Urinary bladder (tissue), 3 donors: ENCODE measurements at regions not wholly inside any gene's neighbourhood (a gene's known extent, or its start where the extent isn't known, plus 50 kb on each side); places are given as distances from the start of the nearest gene placed in this dataset.

Experiments
- DNase-seq: peaks from one replicate; pipeline ENCODE4 v3.0.0-alpha.2; 2015; ENCODE audit errors: extremely low spot score
- H3K27ac ChIP-seq: one replicate; pipeline ENCODE4 v1.5.1; 2013; ENCODE audit warnings: low read depth, mild to moderate bottlenecking, moderate library complexity
- H3K36me3 ChIP-seq: one replicate; pipeline ENCODE4 v1.6.1; 2013; ENCODE audit warnings: mild to moderate bottlenecking, moderate library complexity; ENCODE audit not compliant: insufficient read depth
- H3K4me1 ChIP-seq: one replicate; pipeline ENCODE4 v1.6.1; 2013; ENCODE audit warnings: mild to moderate bottlenecking, moderate library complexity; ENCODE audit not compliant: insufficient read depth
- H3K4me3 ChIP-seq: one replicate; pipeline ENCODE4 v1.5.1; 2013; ENCODE audit warnings: low read depth, low read length
- WGBS: extraction: QIAGEN DNeasy Blood & Tissue Kit; methylation state at CpG from one replicate; pipeline ENCODE4 v1.1.7; 2013; 5-methylcytosine and 5-hydroxymethylcytosine counted together
- donor health status: healthy with polysubstance abuse.
- donor health status: healthy.

DNA sequence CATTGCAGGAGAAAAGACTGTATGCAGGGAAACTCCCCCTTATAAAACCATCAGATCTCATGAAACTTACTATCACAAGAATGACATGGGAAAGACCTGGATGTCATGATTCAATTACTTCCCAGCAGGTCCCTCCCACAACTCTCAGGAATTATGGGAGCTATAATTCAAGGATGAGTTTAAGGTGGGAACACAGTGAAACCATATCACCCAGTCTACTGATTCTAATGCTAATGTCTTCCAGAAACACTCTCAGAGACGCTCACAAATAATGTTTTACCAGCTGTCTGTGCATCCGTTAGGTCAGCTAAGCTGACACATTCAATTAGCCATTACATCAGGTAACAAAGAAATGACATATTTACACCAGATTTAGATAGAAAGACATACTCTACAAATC is 637.9 kb downstream of the NLGN4Y start:
- Histone ChIP-seq H3K27ac (no peak overlapping the region), H3K4me3 (no peak overlapping the region), H3K36me3 (no peaks in the 10 kb centered on the region), H3K4me1 (no peaks in the 10 kb centered on the region)
- WGBS = 87% methylated on average over 2 of the region's 2 CpGs
- no peak for DNase-seq

- H3K36me3 ChIP-seq = no peaks in the 10 kb centered on the region
- no peaks in the 10 kb centered on the region for H3K4me1 ChIP-seq
- no peak overlapping the region for H3K4me3 ChIP-seq
- no peak overlapping the region for H3K27ac ChIP-seq
- DNase-seq = no peak
- WGBS = 74% methylated on average over 2 of the region's 2 CpGs
Observed at GRCh38 chrY:15179890-15180289, 655.6 kb downstream of the NLGN4Y start.

DNA sequence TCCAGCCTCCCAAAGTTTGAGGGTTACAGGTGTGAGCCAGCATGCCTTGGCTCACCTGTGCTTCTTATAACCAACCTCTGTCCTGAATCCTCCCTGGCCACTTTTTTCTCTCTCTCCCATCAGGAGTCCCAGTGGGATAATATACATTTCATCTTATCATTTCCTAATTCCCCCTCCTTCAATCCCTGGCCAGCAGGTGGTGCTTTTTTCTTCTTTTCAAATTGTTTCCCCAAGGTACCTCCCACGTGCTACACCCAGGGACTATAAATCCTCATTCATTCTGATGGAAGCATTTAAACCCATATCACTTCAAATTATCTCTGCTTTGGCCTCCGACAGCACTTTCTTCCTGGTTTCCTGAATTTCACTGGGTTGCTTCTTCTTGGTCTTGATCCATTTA is 704.7 kb downstream of the NLGN4Y start:
- Histone ChIP-seq H3K27ac (no peak overlapping the region), H3K4me1 (no peaks in the 10 kb centered on the region), H3K4me3 (no peak overlapping the region), H3K36me3 (no peaks in the 10 kb centered on the region)
- 33% methylated on average over 2 of the region's 2 CpGs for WGBS
- no peak for DNase-seq

- no peaks in the 10 kb centered on the region for H3K4me1 ChIP-seq
- H3K27ac ChIP-seq = no peak overlapping the region
- H3K36me3 ChIP-seq = no peaks in the 10 kb centered on the region
- no peak overlapping the region for H3K4me3 ChIP-seq
- WGBS = 93% methylated on average over 1 of the region's 1 CpG
- no peak for DNase-seq
Observed at GRCh38 chrY:15239596-15240132, 715.3 kb downstream of the NLGN4Y start.

- Histone ChIP-seq H3K4me1 (no peaks in the 10 kb centered on the region), H3K4me3 (no peak overlapping the region), H3K36me3 (no peaks in the 10 kb centered on the region), H3K27ac (no peak overlapping the region)
- 71% methylated on average over 3 of the region's 3 CpGs for WGBS
- no peak for DNase-seq
Observed at GRCh38 chrY:15259286-15259685, 735.0 kb downstream of the NLGN4Y start.

GRCh38 chrY:15286572-15286971 is 762.2 kb downstream of the NLGN4Y start:
- 86% methylated on average over 1 of the region's 1 CpG for WGBS
- DNase-seq = no peak

GRCh38 chrY:15289821-15290220 is 765.5 kb downstream of the NLGN4Y start:
- 70% methylated on average over 2 of the region's 2 CpGs for WGBS
- Histone ChIP-seq H3K4me1 (no peaks in the 10 kb centered on the region), H3K27ac (no peak overlapping the region), H3K36me3 (no peaks in the 10 kb centered on the region), H3K4me3 (no peak overlapping the region)
- no peak for DNase-seq

More at GRCh38 chrY:15286572-15286971, 762.2 kb downstream of the NLGN4Y start:
- Histone ChIP-seq H3K4me1 (no peaks in the 10 kb centered on the region), H3K4me3 (no peak overlapping the region), H3K36me3 (no peaks in the 10 kb centered on the region), H3K27ac (no peak overlapping the region)

- no peak for DNase-seq
- H3K27ac ChIP-seq = no peak overlapping the region
- no peaks in the 10 kb centered on the region for H3K36me3 ChIP-seq
- H3K4me3 ChIP-seq = no peak overlapping the region
- WGBS = 52% methylated on average over 8 of the region's 8 CpGs
- H3K4me1 ChIP-seq = no peaks in the 10 kb centered on the region
Observed at GRCh38 chrY:15292881-15293280, 768.6 kb downstream of the NLGN4Y start.

DNA sequence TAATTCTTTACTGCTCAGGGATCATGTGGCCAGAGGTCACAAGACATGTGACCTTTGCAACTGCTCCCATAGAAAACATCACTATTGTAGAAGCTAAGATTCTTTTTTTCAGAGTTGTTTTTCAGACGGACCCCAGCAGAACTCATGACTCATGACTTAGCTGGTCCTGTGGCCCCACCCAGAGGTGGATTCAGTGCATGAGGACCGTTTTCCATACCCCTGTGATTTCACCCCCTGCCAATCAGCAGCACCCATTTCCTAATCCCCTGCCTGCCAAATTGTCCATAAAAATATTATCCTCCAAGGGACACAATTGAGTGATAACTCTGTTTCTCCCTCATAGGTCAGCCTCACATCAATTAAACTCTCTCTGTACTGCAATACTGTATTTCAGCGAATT is 777.5 kb downstream of the NLGN4Y start:
- DNase-seq = no peak
- H3K4me1 ChIP-seq = no peaks in the 10 kb centered on the region
- 67% methylated on average over 3 of the region's 3 CpGs for WGBS
- H3K27ac ChIP-seq = no peak overlapping the region
- H3K36me3 ChIP-seq = no peaks in the 10 kb centered on the region
- no peak overlapping the region for H3K4me3 ChIP-seq

DNA sequence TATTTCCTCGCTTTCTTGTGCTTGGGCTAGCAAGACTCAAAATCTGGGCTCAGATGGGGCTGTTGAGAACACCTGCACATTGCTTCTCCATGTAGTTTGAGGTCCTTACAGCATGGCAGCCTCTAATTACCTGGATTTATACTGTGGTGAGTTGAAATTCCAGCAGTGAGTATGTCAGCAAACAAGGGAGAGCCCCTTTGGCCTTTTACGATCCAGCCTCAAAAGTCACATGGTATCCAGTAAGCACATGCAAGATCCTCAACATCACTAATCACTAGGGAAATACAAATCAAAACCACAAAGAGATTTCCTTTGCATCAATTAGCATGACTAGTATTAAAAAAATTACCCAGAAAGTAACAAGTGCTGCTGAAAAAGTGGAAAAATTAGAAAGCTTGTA is 787.8 kb downstream of the NLGN4Y start:
- Histone ChIP-seq H3K4me3 (no peak overlapping the region), H3K36me3 (no peaks in the 10 kb centered on the region), H3K27ac (no peak overlapping the region), H3K4me1 (no peaks in the 10 kb centered on the region)
- DNase-seq = no peak
- WGBS = 82% methylated on average over 2 of the region's 2 CpGs

DNA sequence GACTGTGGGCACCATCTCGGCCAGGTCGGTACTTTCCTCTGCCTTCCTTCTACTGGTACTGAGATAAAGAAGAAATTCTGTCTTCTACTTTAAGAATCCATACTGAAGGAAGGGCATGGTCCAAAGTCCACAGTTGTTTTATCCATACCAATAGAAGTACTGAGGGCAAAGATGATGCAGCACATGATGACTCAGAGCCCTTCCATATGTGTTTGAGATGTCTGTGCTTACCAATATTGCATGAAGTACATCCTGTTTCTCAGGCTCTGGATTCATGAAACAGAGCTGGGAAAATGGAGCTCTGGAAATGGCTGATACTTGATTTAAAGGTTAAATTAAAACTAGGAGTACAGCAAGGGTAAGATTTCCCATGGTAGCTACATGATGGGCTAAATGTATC is 799.9 kb downstream of the NLGN4Y start:
- Histone ChIP-seq H3K27ac (no peak overlapping the region), H3K4me1 (no peaks in the 10 kb centered on the region), H3K4me3 (no peak overlapping the region), H3K36me3 (no peaks in the 10 kb centered on the region)
- DNase-seq = no peak
- 92% methylated on average over 2 of the region's 2 CpGs for WGBS

DNA sequence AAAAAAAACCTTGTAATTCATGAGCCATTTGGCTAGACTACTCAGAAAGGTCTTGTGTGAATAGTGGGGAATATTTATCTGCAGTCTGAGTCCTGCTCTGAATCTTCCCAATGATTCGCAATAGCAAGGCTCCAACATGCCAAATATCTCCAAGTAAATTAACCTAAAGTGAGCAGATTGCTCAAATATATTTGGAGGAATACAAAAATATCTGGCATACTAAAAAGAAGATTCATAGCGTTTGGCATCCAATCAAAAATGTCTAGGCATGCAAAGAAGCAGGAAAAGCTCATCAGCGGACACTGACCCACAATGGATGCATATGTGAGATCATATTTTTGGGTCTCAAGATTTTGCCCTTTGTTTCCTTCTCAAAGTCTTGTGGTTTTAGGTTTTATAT is 800.9 kb downstream of the NLGN4Y start:
- Histone ChIP-seq H3K4me3 (no peak overlapping the region), H3K36me3 (no peaks in the 10 kb centered on the region), H3K27ac (no peak overlapping the region), H3K4me1 (no peaks in the 10 kb centered on the region)
- DNase-seq = no peak
- WGBS = 64% methylated on average over 3 of the region's 3 CpGs

DNA sequence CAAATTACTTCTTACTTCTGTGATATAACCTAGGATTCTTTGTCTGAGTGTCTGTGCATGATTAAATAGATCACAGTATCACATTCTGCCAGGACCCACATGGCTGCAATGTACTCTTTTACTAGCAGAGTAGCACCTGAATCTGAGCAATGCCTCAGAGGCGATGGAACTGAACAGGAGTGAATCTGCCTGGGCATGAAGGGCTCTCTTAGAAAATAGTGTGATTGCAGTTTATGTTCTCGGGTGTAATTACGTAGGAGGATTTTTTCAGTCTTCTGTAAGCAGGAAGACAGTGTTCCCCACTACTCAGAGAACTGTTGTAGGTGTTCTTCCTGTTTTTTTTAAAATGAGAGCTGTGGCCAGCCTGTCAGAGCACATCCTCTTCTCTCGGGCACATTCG is 802.3 kb downstream of the NLGN4Y start:
- H3K4me1 ChIP-seq = no peaks in the 10 kb centered on the region
- no peak overlapping the region for H3K27ac ChIP-seq
- H3K4me3 ChIP-seq = no peak overlapping the region
- no peak for DNase-seq
- 55% methylated on average over 5 of the region's 5 CpGs for WGBS
- no peaks in the 10 kb centered on the region for H3K36me3 ChIP-seq

- Histone ChIP-seq H3K36me3 (no peaks in the 10 kb centered on the region), H3K27ac (no peak overlapping the region)
- WGBS = 65% methylated on average over 3 of the region's 3 CpGs
Observed at GRCh38 chrY:15328848-15329247, 804.5 kb downstream of the NLGN4Y start.

GRCh38 chrY:15343522-15343921 is 819.2 kb downstream of the NLGN4Y start:
- no peaks in the 10 kb centered on the region for H3K4me1 ChIP-seq
- H3K27ac ChIP-seq = no peak overlapping the region
- H3K36me3 ChIP-seq = no peaks in the 10 kb centered on the region
- 41% methylated on average over 4 of the region's 4 CpGs for WGBS
- no peak for DNase-seq
- H3K4me3 ChIP-seq = no peak overlapping the region

More at GRCh38 chrY:15328848-15329247, 804.5 kb downstream of the NLGN4Y start:
- Histone ChIP-seq H3K4me3 (no peak overlapping the region), H3K4me1 (no peaks in the 10 kb centered on the region)
- DNase-seq = no peak
